Fibroblast of the aortic adventitia (primary cell): ENCODE measurements at regions not wholly inside any gene's neighbourhood (a gene's known extent, or its start where the extent isn't known, plus 50 kb on each side); places are given as distances from the start of the nearest gene placed in this dataset.

Experiments used
- DNase-seq: peaks from one replicate; pipeline ENCODE4 v3.0.0-alpha.2; 2010; ENCODE audit warnings: low read depth
- H3K4me3 ChIP-seq: 2 replicates; pipeline ENCODE4 v1.5.1; 2011; ENCODE audit warnings: low read depth, mild to moderate bottlenecking, control low read depth, low read length, moderate library complexity
- TF ChIP-seq, protein P1 (sequence below): IDR thresholded peaks from 2 replicates; pipeline ENCODE4 v1.5.1; 2011; ENCODE audit warnings: mild to moderate bottlenecking, low read length, control low read depth, inconsistent platforms; ENCODE audit not compliant: insufficient read depth

DNA sequence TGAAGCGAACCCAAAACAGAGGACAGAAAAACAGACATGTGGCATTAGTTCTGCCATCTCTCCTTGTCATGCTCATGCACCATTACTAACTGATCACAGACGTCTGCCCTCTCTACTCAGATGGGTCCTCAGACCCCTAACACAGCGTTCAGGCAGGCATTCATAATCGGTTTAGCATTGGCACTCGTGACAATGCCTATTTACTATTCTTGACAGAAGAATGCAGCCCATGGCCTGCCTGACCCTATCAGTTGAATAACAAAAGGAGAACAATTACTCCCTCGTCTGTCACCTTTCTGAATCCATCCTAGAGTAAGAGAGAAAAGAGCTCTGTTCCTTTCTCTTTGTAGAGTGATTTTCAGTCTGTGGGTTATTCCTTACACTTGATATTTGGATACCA is 194.6 kb upstream of the PHYHIPL start:
- H3K4me3 ChIP-seq = no peak overlapping the region
- TF ChIP-seq, protein P1, sequence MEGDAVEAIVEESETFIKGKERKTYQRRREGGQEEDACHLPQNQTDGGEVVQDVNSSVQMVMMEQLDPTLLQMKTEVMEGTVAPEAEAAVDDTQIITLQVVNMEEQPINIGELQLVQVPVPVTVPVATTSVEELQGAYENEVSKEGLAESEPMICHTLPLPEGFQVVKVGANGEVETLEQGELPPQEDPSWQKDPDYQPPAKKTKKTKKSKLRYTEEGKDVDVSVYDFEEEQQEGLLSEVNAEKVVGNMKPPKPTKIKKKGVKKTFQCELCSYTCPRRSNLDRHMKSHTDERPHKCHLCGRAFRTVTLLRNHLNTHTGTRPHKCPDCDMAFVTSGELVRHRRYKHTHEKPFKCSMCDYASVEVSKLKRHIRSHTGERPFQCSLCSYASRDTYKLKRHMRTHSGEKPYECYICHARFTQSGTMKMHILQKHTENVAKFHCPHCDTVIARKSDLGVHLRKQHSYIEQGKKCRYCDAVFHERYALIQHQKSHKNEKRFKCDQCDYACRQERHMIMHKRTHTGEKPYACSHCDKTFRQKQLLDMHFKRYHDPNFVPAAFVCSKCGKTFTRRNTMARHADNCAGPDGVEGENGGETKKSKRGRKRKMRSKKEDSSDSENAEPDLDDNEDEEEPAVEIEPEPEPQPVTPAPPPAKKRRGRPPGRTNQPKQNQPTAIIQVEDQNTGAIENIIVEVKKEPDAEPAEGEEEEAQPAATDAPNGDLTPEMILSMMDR = no peak
- no peak for DNase-seq

DNA sequence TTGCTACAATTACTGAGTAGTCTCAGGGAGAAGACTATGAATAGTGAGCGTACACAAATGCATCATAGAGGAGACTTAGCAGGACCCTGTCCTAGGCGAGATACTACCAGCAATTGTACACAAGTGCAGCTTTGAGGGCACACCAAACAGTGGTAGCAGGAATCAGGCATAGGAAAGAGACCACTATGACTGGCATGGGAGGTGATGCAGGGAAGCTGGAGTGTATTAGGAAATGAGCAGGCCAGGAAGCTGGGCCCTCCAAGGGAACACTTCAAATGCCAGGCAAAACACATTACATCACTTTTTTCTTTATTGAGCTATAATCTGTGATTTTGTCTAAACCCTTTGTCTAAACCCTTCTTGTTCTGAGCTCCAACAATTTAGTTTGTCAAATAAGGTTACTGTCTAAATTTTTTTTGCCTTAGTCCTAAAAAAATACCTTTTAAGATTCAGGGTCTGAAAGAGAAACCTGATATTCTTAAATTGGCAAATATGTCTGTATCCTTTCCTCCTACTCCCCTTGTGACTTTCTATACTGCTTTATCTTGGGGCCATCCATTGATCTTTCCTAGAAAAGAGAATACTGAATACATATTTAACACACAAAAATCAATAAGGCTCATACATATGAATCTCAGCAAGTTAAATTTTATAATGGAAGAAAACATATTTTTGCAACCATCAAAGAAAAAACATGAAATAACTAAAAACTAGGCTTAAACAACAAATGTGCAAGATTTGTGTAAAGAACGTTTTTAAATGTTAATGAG is 193.8 kb upstream of the PHYHIPL start:
- H3K4me3 ChIP-seq = no peak overlapping the region
- TF ChIP-seq, protein P1 = no peak
- DNase-seq = peak; percentile 3

DNA sequence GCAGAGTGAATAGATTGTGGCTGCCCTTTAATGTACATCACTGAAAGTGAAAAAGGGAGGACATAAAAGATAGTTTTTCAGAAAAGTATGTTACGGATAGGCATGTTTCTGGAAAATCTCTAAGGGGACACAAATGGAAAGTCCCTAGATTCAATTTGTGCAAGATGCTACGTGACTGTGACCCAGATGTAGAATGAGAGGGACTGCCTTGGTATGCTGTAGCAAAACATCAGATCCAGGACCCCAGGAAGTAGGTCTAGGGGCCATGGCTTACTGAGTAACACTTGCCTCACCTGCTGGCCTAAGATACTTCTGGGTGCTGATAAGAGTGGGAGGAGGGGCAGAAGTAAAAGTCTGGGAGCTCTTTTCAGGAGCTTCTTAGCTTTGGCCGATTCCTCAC is 191.2 kb upstream of the PHYHIPL start:
- DNase-seq = no peak
- TF ChIP-seq, protein P1 = no peak
- no peak overlapping the region for H3K4me3 ChIP-seq

DNA sequence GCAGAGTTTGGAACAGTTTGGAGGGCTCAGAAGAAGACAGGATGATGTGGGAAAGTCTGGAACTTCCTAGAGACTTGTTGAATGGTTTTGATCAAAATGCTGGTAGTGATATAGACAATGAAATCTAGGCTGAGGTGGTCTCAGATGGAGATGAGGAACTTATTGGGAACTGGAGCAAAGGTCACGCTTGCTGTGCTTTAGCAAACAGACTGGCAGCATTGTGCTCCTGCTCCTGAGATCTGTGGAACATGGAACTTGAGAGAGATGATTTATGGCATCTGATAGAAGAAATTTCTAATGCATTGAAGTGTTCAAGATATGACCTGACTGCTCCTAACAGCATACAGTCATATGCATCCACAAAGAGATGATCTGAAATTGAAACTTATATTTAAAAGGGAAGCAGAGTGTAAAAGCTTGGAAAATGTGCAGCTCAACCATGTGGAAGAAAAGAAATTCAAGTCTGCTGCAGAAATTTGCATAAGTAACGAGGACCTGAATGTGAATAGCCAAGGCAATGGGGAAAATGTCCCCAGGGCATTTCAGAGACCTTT is 186.9 kb upstream of the PHYHIPL start:
- DNase-seq = no peak
- H3K4me3 ChIP-seq = no peak overlapping the region
- TF ChIP-seq, protein P1 = no peak

DNA sequence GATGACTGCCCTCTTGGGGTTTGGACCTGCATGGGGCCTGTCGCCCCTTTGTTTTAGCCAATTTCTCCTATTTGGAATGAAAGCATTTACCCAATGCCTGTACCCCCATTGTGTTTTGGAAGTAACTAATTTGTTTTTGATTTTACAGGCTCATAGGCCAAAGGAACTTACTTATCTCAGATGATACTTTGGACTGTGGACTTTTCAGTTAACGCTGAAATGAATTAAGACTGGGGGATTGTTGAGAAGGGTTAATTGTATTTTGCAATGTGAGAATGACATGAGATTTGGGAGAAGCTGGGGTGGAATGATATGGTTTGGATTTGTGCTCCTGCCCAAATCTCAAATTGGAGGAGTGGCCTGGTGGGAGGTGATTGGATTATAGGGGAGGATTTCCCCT is 185.8 kb upstream of the PHYHIPL start:
- no peak for DNase-seq

DNA sequence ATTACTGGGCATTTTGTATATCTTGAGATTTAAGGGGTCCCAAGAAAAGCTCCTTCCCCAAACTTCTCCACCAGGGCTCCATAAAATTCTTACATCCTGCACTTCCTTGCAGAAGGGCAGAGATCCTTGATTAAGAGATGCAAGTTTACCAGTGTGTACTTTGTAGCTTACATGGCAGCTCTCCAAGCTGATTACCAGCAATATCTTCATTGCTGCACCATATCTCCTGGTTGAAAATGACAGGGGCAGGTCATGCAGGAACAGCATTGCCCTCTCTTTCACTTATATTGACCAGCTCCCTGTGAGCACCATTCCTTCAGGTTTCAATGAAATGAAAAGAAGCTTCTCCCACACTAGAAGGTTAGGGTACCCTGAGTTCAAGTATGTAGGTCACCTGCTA is 184.6 kb upstream of the PHYHIPL start:
- DNase-seq = no peak
- H3K4me3 ChIP-seq = no peak overlapping the region
- TF ChIP-seq, protein P1 = no peak

More for the DNA sequence above, 185.8 kb upstream of the PHYHIPL start:
- H3K4me3 ChIP-seq = no peak overlapping the region
- TF ChIP-seq, protein P1 = no peak
